Suprapubic skin (tissue), 3 donors: ENCODE measurements at regions not wholly inside any gene's neighbourhood (a gene's known extent, or its start where the extent isn't known, plus 50 kb on each side); places are given as distances from the start of the nearest gene placed in this dataset.

ENCODE experiments used
- CTCF ChIP-seq, 2 donors: fragments of 200-600 bp in 1 of 2; fragments of 450-650 bp in 1 of 2; sonication (generic) in 1 of 2; IDR thresholded peaks; one replicate each; pipeline ENCODE4 v1.5.1; 2016 to 2019; ENCODE audit warnings: antibody characterized with exemption in 2 of 2, mild to moderate bottlenecking in 1 of 2, moderate library complexity in 1 of 2
- POLR2A ChIP-seq, 2 donors: fragments of 450-650 bp; IDR thresholded peaks; one replicate each; pipeline ENCODE4 v1.6.1; 2017; ENCODE audit warnings: antibody characterized with exemption in 2 of 2, mild to moderate bottlenecking in 2 of 2, moderate library complexity in 2 of 2

- TF ChIP-seq CTCF (IDR thresholded peaks at IDR 0.05) (no peak), POLR2A (IDR thresholded peaks at IDR 0.05) (no peak)
Observed at GRCh38 chr22:34804091-34804490, 261.9 kb upstream of the ISX start.
